ENCODE measurements at regions not wholly inside any gene's neighbourhood (a gene's known extent, or its start where the extent isn't known, plus 50 kb on each side); places are given as distances from the start of the nearest gene placed in this dataset.

- no peak for TF ChIP-seq CTCF (conservative IDR thresholded peaks at IDR 0.05 in 1 of 2, IDR thresholded peaks at IDR 0.05 in 1 of 2; ENCODE audit: extremely low read depth in 1 of 2, insufficient read depth in 1 of 2, low read depth in 1 of 2, low read length in 2 of 2)
- no peak for TF ChIP-seq EZH2 (IDR thresholded peaks at IDR 0.05; ENCODE audit: borderline replicate concordance, low read length)
Measured at GRCh38 chr2:123463886-123464285, 561.2 kb upstream of the CNTNAP5 start.
